Hepatocyte (in vitro differentiated cells): ENCODE measurements at regions not wholly inside any gene's neighbourhood (a gene's known extent, or its start where the extent isn't known, plus 50 kb on each side); places are given as distances from the start of the nearest gene placed in this dataset.

Experiments
- EZH2 ChIP-seq: fragments of 200-600 bp; sonication (generic); IDR thresholded peaks from 2 replicates; pipeline ENCODE4 v1.6.1; 2016; ENCODE audit warnings: antibody characterized with exemption, mild to moderate bottlenecking, borderline replicate concordance
- TF ChIP-seq, protein P1 (sequence below): fragments of 200-600 bp; sonication (generic); IDR thresholded peaks from 2 replicates; pipeline ENCODE4 v1.5.1; 2016; ENCODE audit warnings: antibody characterized with exemption, mild to moderate bottlenecking; ENCODE audit not compliant: poor library complexity

DNA sequence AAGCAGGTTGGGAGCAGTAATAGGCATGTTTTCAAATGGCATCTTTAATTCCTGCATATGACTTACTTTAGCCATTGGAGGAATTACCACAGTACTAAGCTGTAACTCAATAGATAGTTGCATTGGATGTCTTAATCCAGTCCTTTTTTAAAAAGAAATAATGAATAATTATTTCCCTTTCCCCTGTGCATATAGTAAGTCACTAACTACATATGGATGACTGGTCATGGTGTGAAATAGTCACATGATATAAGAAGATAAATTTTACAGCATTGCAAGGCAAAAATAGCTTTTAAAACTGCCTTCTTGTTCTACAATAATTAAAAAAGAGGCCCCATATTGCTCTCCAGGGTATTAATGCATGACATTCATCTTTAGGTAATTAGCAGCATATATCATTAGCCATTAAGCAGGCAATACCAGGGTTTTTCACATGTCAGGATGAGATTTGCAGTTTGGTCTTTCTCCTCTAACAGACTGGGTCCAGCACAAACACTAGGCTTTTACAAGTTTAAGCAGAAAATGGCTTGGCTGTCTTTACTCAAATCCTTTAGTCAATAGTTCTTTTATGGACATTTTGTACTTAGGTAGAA is 606.4 kb upstream of the RORB start:
- TF ChIP-seq, protein P1, sequence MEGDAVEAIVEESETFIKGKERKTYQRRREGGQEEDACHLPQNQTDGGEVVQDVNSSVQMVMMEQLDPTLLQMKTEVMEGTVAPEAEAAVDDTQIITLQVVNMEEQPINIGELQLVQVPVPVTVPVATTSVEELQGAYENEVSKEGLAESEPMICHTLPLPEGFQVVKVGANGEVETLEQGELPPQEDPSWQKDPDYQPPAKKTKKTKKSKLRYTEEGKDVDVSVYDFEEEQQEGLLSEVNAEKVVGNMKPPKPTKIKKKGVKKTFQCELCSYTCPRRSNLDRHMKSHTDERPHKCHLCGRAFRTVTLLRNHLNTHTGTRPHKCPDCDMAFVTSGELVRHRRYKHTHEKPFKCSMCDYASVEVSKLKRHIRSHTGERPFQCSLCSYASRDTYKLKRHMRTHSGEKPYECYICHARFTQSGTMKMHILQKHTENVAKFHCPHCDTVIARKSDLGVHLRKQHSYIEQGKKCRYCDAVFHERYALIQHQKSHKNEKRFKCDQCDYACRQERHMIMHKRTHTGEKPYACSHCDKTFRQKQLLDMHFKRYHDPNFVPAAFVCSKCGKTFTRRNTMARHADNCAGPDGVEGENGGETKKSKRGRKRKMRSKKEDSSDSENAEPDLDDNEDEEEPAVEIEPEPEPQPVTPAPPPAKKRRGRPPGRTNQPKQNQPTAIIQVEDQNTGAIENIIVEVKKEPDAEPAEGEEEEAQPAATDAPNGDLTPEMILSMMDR: no peak
- TF ChIP-seq EZH2: no peak
